ENCODE measurements at regions not wholly inside any gene's neighbourhood (a gene's known extent, or its start where the extent isn't known, plus 50 kb on each side); places are given as distances from the start of the nearest gene placed in this dataset.
"Not testable (repeated sequence)": the region's sequence is repeated elsewhere in the genome, so short reads cannot be mapped to it uniquely, and the experiment has no call there.

GRCh38 chr10:30560326-30560725 is 69.2 kb downstream of the LYZL2 start:
- no peak for DNase-seq

GRCh38 chr10:30559180-30559579 is 70.4 kb downstream of the LYZL2 start:
- DNase-seq = no peak

- DNase-seq = no peak
Measured at GRCh38 chr10:30558411-30558810, 71.1 kb downstream of the LYZL2 start.

- DNase-seq = no peak
Measured at GRCh38 chr10:30557884-30558283, 71.7 kb downstream of the LYZL2 start.

GRCh38 chr10:30556189-30556588 is 73.4 kb downstream of the LYZL2 start:
- DNase-seq = no peak

- no peak for DNase-seq
Measured at GRCh38 chr10:30555465-30555864, 74.1 kb downstream of the LYZL2 start.

- DNase-seq = peak in 1 of 58 donors; percentile 2
Measured at GRCh38 chr10:30554440-30554825, 75.1 kb downstream of the LYZL2 start.

GRCh38 chr10:30553626-30554439 is 75.7 kb downstream of the LYZL2 start:
- DNase-seq = peak in 16 of 58 donors; percentile 0 to 32 (median 5)

- peak in 2 of 58 donors; percentile 3 to 12 for DNase-seq
Measured at GRCh38 chr10:30553018-30553625, 76.4 kb downstream of the LYZL2 start.

GRCh38 chr10:30550967-30551815 is 78.4 kb downstream of the LYZL2 start:
- DNase-seq = no peak

- not testable (repeated sequence) for DNase-seq
Measured at GRCh38 chr10:30549134-30549687, 80.3 kb downstream of the LYZL2 start.

GRCh38 chr10:30546511-30546910 is 83.0 kb downstream of the LYZL2 start:
- no peak for DNase-seq

GRCh38 chr10:30542895-30543288 is 86.7 kb downstream of the LYZL2 start:
- DNase-seq = no peak

GRCh38 chr10:30542001-30542894 is 87.3 kb downstream of the LYZL2 start:
- DNase-seq = no peak

GRCh38 chr10:30540276-30540675 is 89.3 kb downstream of the LYZL2 start:
- no peak for DNase-seq

GRCh38 chr10:30538086-30538485 is 91.5 kb downstream of the LYZL2 start:
- DNase-seq = no peak

- DNase-seq = no peak
Measured at GRCh38 chr10:30537586-30537985, 92.0 kb downstream of the LYZL2 start.

GRCh38 chr10:30537158-30537557 is 92.4 kb downstream of the LYZL2 start:
- not testable (repeated sequence) for DNase-seq

GRCh38 chr10:30536578-30536977 is 93.0 kb downstream of the LYZL2 start:
- DNase-seq = no peak

GRCh38 chr10:30535677-30536076 is 93.9 kb downstream of the LYZL2 start:
- no peak for DNase-seq

Data from anterior cingulate cortex (tissue), 58 donors.